H1 (cell line): ENCODE measurements at regions not wholly inside any gene's neighbourhood (a gene's known extent, or its start where the extent isn't known, plus 50 kb on each side); places are given as distances from the start of the nearest gene placed in this dataset.

Experiments
- ATF2 ChIP-seq: IDR thresholded peaks from 2 replicates; pipeline ENCODE4 v1.6.1; 2012; ENCODE audit warnings: low read length, inconsistent platforms
- CEBPB ChIP-seq: IDR thresholded peaks from 2 replicates; pipeline ENCODE4 v1.6.1; 2012; ENCODE audit warnings: low read depth, low read length
- CTCF ChIP-seq, 3 experiments: IDR thresholded peaks; 1 replicate in 2 of 3; 2 replicates in 1 of 3; pipeline versions ENCODE4 v1.5.1 to v1.6.1; 2011; ENCODE audit warnings: low read length in 3 of 3, mild to moderate bottlenecking in 3 of 3, inconsistent platforms in 2 of 3, low read depth in 1 of 3, moderate library complexity in 1 of 3; ENCODE audit not compliant: insufficient read depth in 1 of 3; ENCODE audit errors: control extremely low read depth in 1 of 3
- E2F6 ChIP-seq: IDR thresholded peaks from 2 replicates; pipeline ENCODE4 v1.6.1; 2012; ENCODE audit warnings: inconsistent platforms
- EGR1 ChIP-seq: IDR thresholded peaks from 2 replicates; pipeline ENCODE4 v1.6.1; 2011; ENCODE audit warnings: low read depth, low read length, borderline replicate concordance
- POLR2A ChIP-seq, 2 experiments: IDR thresholded peaks; 1 replicate in 1 of 2; 2 replicates in 1 of 2; pipeline ENCODE4 v1.6.1; 2011; ENCODE audit warnings: low read depth in 2 of 2, low read length in 2 of 2, mild to moderate bottlenecking in 2 of 2; ENCODE audit errors: control extremely low read depth in 1 of 2
- POLR2AphosphoS5 ChIP-seq: IDR thresholded peaks from 2 replicates; pipeline ENCODE4 v1.6.1; 2011; ENCODE audit warnings: low read depth, low read length
- RFX5 ChIP-seq: IDR thresholded peaks from 2 replicates; pipeline ENCODE4 v1.6.1; 2011; ENCODE audit warnings: low read depth, low read length, improper control_type of control experiment, borderline replicate concordance
- TCF12 ChIP-seq: IDR thresholded peaks from 2 replicates; pipeline ENCODE4 v1.6.1; 2011; ENCODE audit warnings: low read depth, mild to moderate bottlenecking, low read length

GRCh38 chr20:56859801-56860261 lies 230.7 kb downstream of the TFAP2C start:
- TF ChIP-seq CTCF (IDR thresholded peaks at IDR 0.05; ENCODE audit: control extremely low read depth in 1 of 3, insufficient read depth in 1 of 3, low read depth in 1 of 3, low read length in 3 of 3), result no peak
- no peak for TF ChIP-seq EGR1
- TF ChIP-seq TCF12, result no peak
- TF ChIP-seq POLR2A (IDR thresholded peaks at IDR 0.05; ENCODE audit: control extremely low read depth in 1 of 2, low read depth in 2 of 2, low read length in 2 of 2), result 0 out of 3 replicates have a peak, but pooled peaks of 1 of the 2 experiments have one; percentile 20
- TF ChIP-seq CEBPB, result no peak
- no peak for TF ChIP-seq E2F6
- no peak for TF ChIP-seq POLR2AphosphoS5
- TF ChIP-seq RFX5, result no peak
- TF ChIP-seq ATF2, result no peak
